HepG2 (cell line): ENCODE measurements at regions not wholly inside any gene's neighbourhood (a gene's known extent, or its start where the extent isn't known, plus 50 kb on each side); places are given as distances from the start of the nearest gene placed in this dataset.

Experiments
- ATAC-seq: fragments of 200-7000 bp; cut with Tn5 transposase; 3 replicates; pipeline ENCODE4 v1.9.1; 2020; ENCODE audit warnings: mild to moderate bottlenecking, moderate library complexity
- BruUV-seq: library from RNA; stranded (reverse); fragments of 400-500 nt; replicated peaks from 2 replicates; lab custom pipeline; 2021; lab: Mats Ljungman, UMichigan
- CTCF ChIA-PET: fragments of 300-600 bp; formaldehyde crosslinking; extraction: SDS; loops from one replicate; lab custom pipeline; 2021; ENCODE audit warnings: low total read pairs, inconsistent platforms, low intra/inter-chr PET ratio; lab: Yijun Ruan, JAX
- POLR2A ChIA-PET: fragments of 350-600 bp; sonication (Branson Sonifier 250); formaldehyde crosslinking; loops from one replicate; lab custom pipeline; 2020; ENCODE audit warnings: antibody characterized with exemption, inconsistent platforms; lab: Yijun Ruan, JAX
- DNase-seq: peaks from one replicate; pipeline ENCODE4 v3.0.0-alpha.2; 2015; ENCODE audit warnings: low spot score
- FAIRE-seq: peaks from 3 replicates; lab custom pipeline; 2011; peaks lifted over from hg19 to GRCh38; lab: Jason Lieb, UNC
- H2AFZ ChIP-seq: one replicate; pipeline ENCODE4 v1.6.1; 2011; ENCODE audit warnings: low read length, inconsistent platforms
- H3K27ac ChIP-seq: fragments of 300-600 bp; 3 replicates; pipeline ENCODE4 v1.8.0; 2011; ENCODE audit warnings: mixed run types, mild to moderate bottlenecking, mixed read lengths, low read length, inconsistent platforms; ENCODE audit not compliant: insufficient read depth; ENCODE audit errors: extremely low read length
- H3K27me3 ChIP-seq, 2 experiments: fragments of 200-600 bp in 1 of 2; 2 replicates in 1 of 2; 3 replicates in 1 of 2; pipeline versions ENCODE4 v1.6.0 to v1.8.0; 2011; ENCODE audit warnings: low read length in 2 of 2, mild to moderate bottlenecking in 2 of 2, moderate library complexity in 2 of 2, inconsistent platforms in 1 of 2; ENCODE audit not compliant: insufficient read depth in 2 of 2, control insufficient read depth in 1 of 2
- H3K36me3 ChIP-seq, 2 experiments: fragments of 200-600 bp in 1 of 2; replicated peaks in 1 of 2; 2 replicates in 1 of 2; 3 replicates in 1 of 2; pipeline versions ENCODE4 v1.5.1 to v1.8.0; 2011; ENCODE audit warnings: low read length in 2 of 2, inconsistent platforms in 1 of 2; ENCODE audit not compliant: insufficient read depth in 2 of 2, control insufficient read depth in 1 of 2
- H3K4me1 ChIP-seq: 2 replicates; pipeline ENCODE4 v1.5.1; 2012; ENCODE audit warnings: low read length, inconsistent platforms; ENCODE audit not compliant: insufficient read depth
- H3K4me2 ChIP-seq: 2 replicates; pipeline ENCODE4 v1.6.0; 2011; ENCODE audit warnings: low read depth, low read length, inconsistent platforms
- H3K4me3 ChIP-seq, 3 experiments: fragments of 200-600 bp in 1 of 3; sonication (generic), shearing (Covaris generic) in 1 of 3; replicated peaks in 1 of 3; 2 replicates each; pipeline ENCODE4 v1.5.1; 2011 to 2016; ENCODE audit warnings: low read length in 3 of 3, inconsistent platforms in 2 of 3, low read depth in 2 of 3, mild to moderate bottlenecking in 2 of 3, control low read depth in 1 of 3, mixed read lengths in 1 of 3; ENCODE audit not compliant: insufficient read depth in 1 of 3
- H3K79me2 ChIP-seq: one replicate; pipeline ENCODE4 v1.6.1; 2011; ENCODE audit warnings: low read length, inconsistent platforms; ENCODE audit not compliant: insufficient read depth
- H3K9ac ChIP-seq: 2 replicates; pipeline ENCODE4 v1.6.0; 2011; ENCODE audit warnings: mild to moderate bottlenecking, low read depth, low read length, inconsistent platforms; ENCODE audit not compliant: insufficient read depth
- H3K9me3 ChIP-seq: 2 replicates; pipeline ENCODE4 v1.5.1; 2012; ENCODE audit warnings: mild to moderate bottlenecking, low read length
- H4K20me1 ChIP-seq: 2 replicates; pipeline ENCODE4 v1.6.0; 2011; ENCODE audit warnings: inconsistent platforms, mild to moderate bottlenecking, low read length, moderate library complexity; ENCODE audit not compliant: insufficient read depth
- CSRNP1 ChIP-seq: sonication (generic); formaldehyde crosslinking; IDR thresholded peaks from 2 replicates; pipeline ENCODE4 v1.8.1; 2023; ENCODE audit warnings: mild to moderate bottlenecking, missing genetic modification reagents
- ISL2 ChIP-seq: sonication (generic); formaldehyde crosslinking; IDR thresholded peaks from 2 replicates; pipeline ENCODE4 v1.5.0; 2020; ENCODE audit warnings: missing genetic modification reagents
- SRSF9 ChIP-seq: fragments of 200-400 bp; formaldehyde crosslinking; IDR thresholded peaks from 2 replicates; pipeline ENCODE4 v1.6.1; 2018; ENCODE audit warnings: borderline replicate concordance, mild to moderate bottlenecking, low read depth, low read length; ENCODE audit not compliant: insufficient read depth, poor library complexity, severe bottlenecking
- TCF12 ChIP-seq, 2 experiments: fragments of 450-650 bp in 1 of 2; sonication (generic) in 1 of 2; formaldehyde crosslinking in 1 of 2; IDR thresholded peaks; 2 replicates each; pipeline versions ENCODE4 v1.6.1 to v1.8.0; 2017 to 2022; ENCODE audit warnings: antibody characterized with exemption in 1 of 2, mild to moderate bottlenecking in 1 of 2, missing genetic modification reagents in 1 of 2, moderate library complexity in 1 of 2
- TRIM22 ChIP-seq: fragments of 450-650 bp; IDR thresholded peaks from 2 replicates; pipeline ENCODE4 v1.6.1; 2017
- ZMAT5 ChIP-seq: sonication (generic); formaldehyde crosslinking; IDR thresholded peaks from 2 replicates; pipeline ENCODE4 v1.5.0; 2020; ENCODE audit warnings: mild to moderate bottlenecking, low read depth, missing genetic modification reagents, borderline replicate concordance
- ZNF276 ChIP-seq: sonication (generic); formaldehyde crosslinking; IDR thresholded peaks from 2 replicates; pipeline ENCODE4 v1.4.0; 2020; ENCODE audit warnings: mild to moderate bottlenecking, low read depth, missing genetic modification reagents
- ZNF362 ChIP-seq: sonication (generic); formaldehyde crosslinking; IDR thresholded peaks from 2 replicates; pipeline ENCODE4 v1.4.0; 2020; ENCODE audit warnings: missing genetic modification reagents, mild to moderate bottlenecking, borderline replicate concordance
- WGBS: methylation state at CpG from one replicate; pipeline ENCODE4 v1.1.6; 2017; ENCODE audit warnings: low lambda C conversion rate; 5-methylcytosine and 5-hydroxymethylcytosine counted together
- in situ Hi-C: cut with HindIII; loops from 2 replicates; pipeline ENCODE4 v1.10.0; 2017; ENCODE audit warnings: low pct_unique_long_range_greater_than_20kb; ENCODE audit not compliant: extremely low pct_ligation_motif_present
- intact Hi-C: fragments of 100-400 bp; cut with micrococcal nuclease; formaldehyde crosslinking; loops from one replicate; pipeline ENCODE4 v1.10.0; 2022; ENCODE audit not compliant: unreplicated experiment

GRCh38 chr4:164648151-164648848 lies 105.6 kb upstream of the SMIM31 start:
- no TSS peak for BruUV-seq
- Histone ChIP-seq H3K27me3 (no peaks in the 10 kb centered on the region), H3K9ac (no peak overlapping the region), H3K9me3 (no peaks in the 10 kb centered on the region), H3K4me1 (no peaks in the 10 kb centered on the region), H3K79me2 (no peaks in the 10 kb centered on the region), H3K4me2 (no peak overlapping the region), H4K20me1 (no peaks in the 10 kb centered on the region), H3K4me3 (no peak overlapping the region), H3K27ac (no peak overlapping the region), H3K36me3 (no peaks in the 10 kb centered on the region), H2AFZ (no peak overlapping the region)
- FAIRE-seq, result no peak
- POLR2A ChIA-PET, result no interaction called here
- in situ Hi-C loops (no loop called here), intact Hi-C loops (no loop called here)
- ATAC-seq, result no peak
- CTCF ChIA-PET, result no interaction called here
- 0% methylated on average over 1 of the region's 1 CpG for WGBS
- no peak for DNase-seq
- TF ChIP-seq CSRNP1 (CRISPR knock-in tag), result no peak
- no peak for TF ChIP-seq TRIM22
- no peak for TF ChIP-seq ZMAT5
- no peak for TF ChIP-seq TCF12 (IDR thresholded peaks at IDR 0.05)
- no peak for TF ChIP-seq TCF12 (CRISPR knock-in tag; IDR thresholded peaks at IDR 0.05)
- TF ChIP-seq SRSF9, result no peak
- no peak for TF ChIP-seq ZNF362 (CRISPR knock-in tag)
- TF ChIP-seq ISL2 (CRISPR knock-in tag), result no peak
- TF ChIP-seq ZNF276 (CRISPR knock-in tag), result no peak
